OCI-LY3 (cell line): ENCODE measurements at regions not wholly inside any gene's neighbourhood (a gene's known extent, or its start where the extent isn't known, plus 50 kb on each side); places are given as distances from the start of the nearest gene placed in this dataset.
A peak's percentile ranks its signal among the peaks of the same experiment; 100 is the strongest.

Experiments
- H2AFZ ChIP-seq: fragments of 200-600, 300-600 bp; shearing (Covaris generic); 2 replicates; pipeline ENCODE4 v1.6.0; 2014; ENCODE audit warnings: antibody characterized with exemption, low read depth, low read length
- H3K27ac ChIP-seq: fragments of 200-600, 300-600 bp; sonication (generic); 2 replicates; pipeline ENCODE4 v1.5.1; 2014; ENCODE audit warnings: mild to moderate bottlenecking, low read length, moderate library complexity, mixed read lengths
- H3K27me3 ChIP-seq: fragments of 200-600, 300-600 bp; sonication (generic); 2 replicates; pipeline ENCODE4 v1.6.1; 2014; ENCODE audit warnings: low read depth, low read length, mixed read lengths
- H3K36me3 ChIP-seq: fragments of 200-600, 300-600 bp; sonication (generic); replicated peaks from 2 replicates; pipeline ENCODE3; 2014; ENCODE audit warnings: low read depth, low read length, mixed read lengths
- H3K4me1 ChIP-seq: fragments of 300-600, 200-600 bp; sonication (generic); 2 replicates; pipeline ENCODE4 v1.6.1; 2014; ENCODE audit warnings: low read length, mixed read lengths
- H3K4me2 ChIP-seq: fragments of 200-600, 300-600 bp; sonication (generic); 2 replicates; pipeline ENCODE4 v1.6.1; 2014; ENCODE audit warnings: low read length, mixed read lengths
- H3K4me3 ChIP-seq: fragments of 300-600, 200-600 bp; sonication (generic); 2 replicates; pipeline ENCODE4 v1.5.1; 2014; ENCODE audit warnings: antibody characterized with exemption, mild to moderate bottlenecking, low read length, moderate library complexity
- H3K79me2 ChIP-seq: fragments of 300-600, 200-600 bp; shearing (Covaris generic); 2 replicates; pipeline ENCODE4 v1.6.1; 2014; ENCODE audit warnings: mild to moderate bottlenecking, low read length, mixed read lengths
- H3K9ac ChIP-seq: fragments of 300-600, 200-600 bp; shearing (Covaris generic); 2 replicates; pipeline ENCODE4 v1.6.0; 2014; ENCODE audit warnings: mild to moderate bottlenecking, low read length, moderate library complexity
- H3K9me3 ChIP-seq: fragments of 200-600, 300-600 bp; shearing (Covaris generic); 2 replicates; pipeline ENCODE4 v1.6.1; 2014; ENCODE audit warnings: low read length, mixed read lengths; ENCODE audit not compliant: insufficient read depth
- H4K20me1 ChIP-seq: fragments of 200-600, 300-600 bp; sonication (generic); 2 replicates; pipeline ENCODE4 v1.6.1; 2016; ENCODE audit warnings: low read length, mixed read lengths; ENCODE audit not compliant: insufficient read depth
- EZH2phosphoT487 ChIP-seq: fragments of 200-600 bp; shearing (Covaris generic); IDR thresholded peaks from 2 replicates; pipeline ENCODE4 v1.6.1; 2018; ENCODE audit warnings: antibody characterized with exemption, mixed run types, low read depth
- TF ChIP-seq, protein P1 (sequence below): fragments of 200-600, 300-600 bp; sonication (generic); IDR thresholded peaks from 2 replicates; pipeline ENCODE4 v1.5.1; 2014; ENCODE audit warnings: antibody characterized with exemption, low read length, low read depth

DNA sequence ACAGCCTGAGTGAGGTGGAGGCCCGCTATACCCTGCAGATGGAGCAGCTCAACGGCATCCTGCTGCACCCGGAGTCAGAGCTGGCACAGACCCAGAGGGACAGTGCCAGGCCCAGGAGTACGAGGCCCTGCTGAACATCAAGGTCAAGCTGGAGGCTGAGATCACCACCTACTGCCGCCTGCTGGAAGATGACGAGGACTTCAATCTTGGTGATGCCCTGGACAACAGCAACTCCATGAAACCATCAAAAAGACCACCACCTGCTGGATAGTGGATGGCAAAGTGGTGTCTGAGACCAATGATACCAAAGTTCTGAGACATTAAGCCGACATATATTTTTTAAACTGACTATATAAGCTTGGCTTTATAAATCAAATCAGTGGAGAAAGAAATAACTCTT, 73.3 kb upstream of the HHIP start:
- Histone ChIP-seq H4K20me1 (no peaks in the 10 kb centered on the region), H3K4me1 (peaks cover 10% of the 10 kb centered on the region), H3K9me3 (no peaks in the 10 kb centered on the region), H3K27me3 (peaks cover 16% of the 10 kb centered on the region), H3K79me2 (no peaks in the 10 kb centered on the region), H3K4me3 (no peak overlapping the region), H3K9ac (no peak overlapping the region), H3K36me3 (no peaks in the 10 kb centered on the region), H3K27ac (no peak overlapping the region), H3K4me2 (no peak overlapping the region), H2AFZ (no peak overlapping the region)
- TF ChIP-seq, protein P1, sequence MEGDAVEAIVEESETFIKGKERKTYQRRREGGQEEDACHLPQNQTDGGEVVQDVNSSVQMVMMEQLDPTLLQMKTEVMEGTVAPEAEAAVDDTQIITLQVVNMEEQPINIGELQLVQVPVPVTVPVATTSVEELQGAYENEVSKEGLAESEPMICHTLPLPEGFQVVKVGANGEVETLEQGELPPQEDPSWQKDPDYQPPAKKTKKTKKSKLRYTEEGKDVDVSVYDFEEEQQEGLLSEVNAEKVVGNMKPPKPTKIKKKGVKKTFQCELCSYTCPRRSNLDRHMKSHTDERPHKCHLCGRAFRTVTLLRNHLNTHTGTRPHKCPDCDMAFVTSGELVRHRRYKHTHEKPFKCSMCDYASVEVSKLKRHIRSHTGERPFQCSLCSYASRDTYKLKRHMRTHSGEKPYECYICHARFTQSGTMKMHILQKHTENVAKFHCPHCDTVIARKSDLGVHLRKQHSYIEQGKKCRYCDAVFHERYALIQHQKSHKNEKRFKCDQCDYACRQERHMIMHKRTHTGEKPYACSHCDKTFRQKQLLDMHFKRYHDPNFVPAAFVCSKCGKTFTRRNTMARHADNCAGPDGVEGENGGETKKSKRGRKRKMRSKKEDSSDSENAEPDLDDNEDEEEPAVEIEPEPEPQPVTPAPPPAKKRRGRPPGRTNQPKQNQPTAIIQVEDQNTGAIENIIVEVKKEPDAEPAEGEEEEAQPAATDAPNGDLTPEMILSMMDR: peak; percentile 56
- no peak for TF ChIP-seq EZH2phosphoT487

DNA sequence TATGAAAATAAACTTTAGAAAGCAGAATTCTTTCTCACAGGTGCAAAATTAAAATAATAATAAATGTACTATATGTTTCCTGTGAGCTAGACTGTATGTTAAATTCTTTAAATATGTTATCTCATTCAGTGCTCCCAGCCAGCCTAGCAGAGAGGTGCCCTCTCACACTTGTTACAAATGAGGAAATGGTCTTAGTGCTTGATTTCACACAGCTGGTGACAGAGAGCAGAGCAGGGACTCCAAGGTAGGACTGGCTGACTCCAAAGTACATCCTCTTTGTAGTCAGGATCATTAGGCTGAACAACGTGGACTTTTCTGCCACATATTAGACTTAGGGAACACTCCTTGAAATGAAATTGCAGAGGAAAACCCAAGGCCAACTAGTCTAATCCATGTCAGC, 72.0 kb upstream of the HHIP start:
- H3K4me3 ChIP-seq: no peak overlapping the region
- no peak overlapping the region for H3K4me2 ChIP-seq
- H3K27ac ChIP-seq: no peak overlapping the region

DNA sequence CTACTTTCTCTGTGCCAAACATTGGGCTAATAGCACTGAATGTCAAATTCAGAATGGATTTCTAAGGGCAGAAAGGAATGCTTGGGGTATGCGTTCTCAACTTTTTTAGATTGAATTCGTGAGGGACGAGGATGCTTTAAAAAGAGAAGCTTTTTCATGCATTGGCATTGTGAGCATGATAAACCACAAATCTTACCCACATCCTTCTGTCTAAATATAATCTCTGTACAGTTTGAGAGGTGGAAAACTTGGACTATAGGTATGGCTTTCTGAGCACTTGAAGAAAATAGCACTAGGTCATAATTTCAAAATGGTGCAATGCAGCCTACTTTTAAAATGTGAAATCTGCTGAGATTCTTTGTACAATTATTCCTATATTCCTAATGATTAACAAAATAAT, 71.4 kb upstream of the HHIP start:
- no peaks in the 10 kb centered on the region for H3K79me2 ChIP-seq
- H3K27ac ChIP-seq: no peak overlapping the region
- no peak overlapping the region for H3K9ac ChIP-seq
- peaks cover 16% of the 10 kb centered on the region for H3K27me3 ChIP-seq
- no peaks in the 10 kb centered on the region for H4K20me1 ChIP-seq
- no peak overlapping the region for H2AFZ ChIP-seq
- no peak for TF ChIP-seq EZH2phosphoT487
- TF ChIP-seq, protein P1: no peak
- H3K9me3 ChIP-seq: no peaks in the 10 kb centered on the region
- no peaks in the 10 kb centered on the region for H3K36me3 ChIP-seq
- no peak overlapping the region for H3K4me3 ChIP-seq
- H3K4me1 ChIP-seq: peaks cover 10% of the 10 kb centered on the region
- H3K4me2 ChIP-seq: no peak overlapping the region

More for the DNA sequence above, 72.0 kb upstream of the HHIP start:
- Histone ChIP-seq H3K4me1 (peaks cover 10% of the 10 kb centered on the region), H3K9ac (no peak overlapping the region), H4K20me1 (no peaks in the 10 kb centered on the region), H3K27me3 (peaks cover 16% of the 10 kb centered on the region), H3K79me2 (no peaks in the 10 kb centered on the region), H2AFZ (no peak overlapping the region), H3K9me3 (no peaks in the 10 kb centered on the region), H3K36me3 (no peaks in the 10 kb centered on the region)
- TF ChIP-seq, protein P1: no peak
- no peak for TF ChIP-seq EZH2phosphoT487

DNA sequence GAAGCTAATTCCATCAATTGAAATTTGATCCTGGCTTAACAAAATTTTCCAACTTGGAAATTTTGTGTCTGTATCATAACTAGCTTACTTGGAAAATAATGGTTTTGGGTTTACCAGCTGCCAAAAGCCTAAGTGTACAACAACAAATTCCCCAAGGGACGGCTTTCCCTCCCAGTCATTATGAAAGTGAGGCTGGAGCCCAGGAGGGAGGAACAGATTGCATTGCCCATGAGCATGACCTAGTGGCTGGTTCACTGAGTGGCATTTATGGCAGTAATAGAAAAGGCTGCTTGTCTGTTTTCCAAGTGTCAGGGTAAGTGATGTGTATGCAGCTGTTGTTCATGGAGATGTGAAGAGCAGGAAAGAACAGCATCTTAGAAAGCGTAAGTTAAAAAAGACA, 70.8 kb upstream of the HHIP start:
- Histone ChIP-seq H3K9ac (no peak overlapping the region), H3K4me3 (no peak overlapping the region), H3K79me2 (no peaks in the 10 kb centered on the region), H3K36me3 (no peaks in the 10 kb centered on the region), H3K27ac (no peak overlapping the region), H3K27me3 (peaks cover 16% of the 10 kb centered on the region), H3K4me2 (no peak overlapping the region), H3K4me1 (peaks cover 10% of the 10 kb centered on the region), H2AFZ (no peak overlapping the region), H3K9me3 (no peaks in the 10 kb centered on the region), H4K20me1 (no peaks in the 10 kb centered on the region)
- no peak for TF ChIP-seq EZH2phosphoT487
- TF ChIP-seq, protein P1: peak; percentile 65
